PFSK-1 (cell line): ENCODE measurements at regions not wholly inside any gene's neighbourhood (a gene's known extent, or its start where the extent isn't known, plus 50 kb on each side); places are given as distances from the start of the nearest gene placed in this dataset.

ENCODE experiments used
- POLR2AphosphoS5 ChIP-seq: IDR thresholded peaks from 2 replicates; pipeline ENCODE4 v1.6.1; 2012; ENCODE audit warnings: low read depth, mild to moderate bottlenecking, control low read depth, low read length, moderate library complexity
- TAF1 ChIP-seq: IDR thresholded peaks from 2 replicates; pipeline ENCODE4 v1.6.1; 2012; ENCODE audit warnings: low read length, control low read depth, borderline replicate concordance; ENCODE audit not compliant: insufficient read depth

DNA sequence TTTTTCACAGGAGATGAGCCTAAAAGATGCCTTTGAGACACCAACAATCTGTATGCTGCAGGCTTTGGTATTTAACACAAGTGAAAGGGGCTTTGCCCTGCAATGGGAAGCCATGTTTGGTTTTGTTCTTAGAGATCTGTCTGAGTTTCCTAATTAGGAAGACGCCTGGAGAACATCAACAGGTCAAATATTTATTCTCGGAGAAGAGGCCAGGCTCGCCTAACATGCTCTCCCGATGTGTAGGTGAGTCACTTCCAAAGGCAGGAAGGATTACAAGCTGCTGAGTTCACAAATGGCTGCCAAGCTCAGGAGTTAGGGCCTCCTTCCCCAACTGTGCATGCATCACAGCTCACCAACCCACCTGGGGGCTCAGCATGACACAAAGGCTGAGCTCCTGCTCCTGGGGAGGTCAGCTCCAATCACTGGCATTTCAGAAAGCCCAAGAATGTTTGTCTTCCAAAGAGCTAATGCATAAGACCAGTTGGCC lies 119.5 kb upstream of the PRICKLE2 start:
- no peak for TF ChIP-seq TAF1
- no peak for TF ChIP-seq POLR2AphosphoS5
